ENCODE measurements at regions not wholly inside any gene's neighbourhood (a gene's known extent, or its start where the extent isn't known, plus 50 kb on each side); places are given as distances from the start of the nearest gene placed in this dataset.
"Not testable (repeated sequence)": the region's sequence is repeated elsewhere in the genome, so short reads cannot be mapped to it uniquely, and the experiment has no call there.

GRCh38 chr11:69950621-69951020 lies 127.5 kb upstream of the ANO1 start:
- TF ChIP-seq EZH2 (IDR thresholded peaks at IDR 0.05; ENCODE audit: borderline replicate concordance, low read depth, low read length, poor library complexity, severe bottlenecking) (no peak), CTCF (conservative IDR thresholded peaks at IDR 0.05; ENCODE audit: low read depth, low read length) (no peak)
- intact Hi-C loops (cut with micrococcal nuclease; ENCODE audit: unreplicated experiment), result loop anchor here (1.0 kb wide), 1 partner anchor 241 kb away; no protein-coding TSS in a partner anchor
- Histone ChIP-seq H3K27me3 (replicated peaks; ENCODE audit: insufficient read depth, low read depth, low read length, poor library complexity) (no peaks in the 10 kb centered on the region), H3K4me3 (ENCODE audit: low read depth, low read length, poor library complexity, severe bottlenecking) (no peak overlapping the region), H3K4me1 (ENCODE audit: insufficient read depth, low read length, poor library complexity, severe bottlenecking) (no peaks in the 10 kb centered on the region), H3K9me3 (ENCODE audit: low read depth, low read length, poor library complexity, severe bottlenecking) (peaks cover 7% of the 10 kb centered on the region), H3K27ac (ENCODE audit: low read depth, low read length, poor library complexity, severe bottlenecking) (no peak overlapping the region), H3K36me3 (ENCODE audit: insufficient read depth, low read length, poor library complexity, severe bottlenecking) (no peaks in the 10 kb centered on the region)
- no TSS peak for BruUV-seq (replicated peaks)
- DNase-seq (ENCODE audit: low spot score), result no peak
- POLR2A ChIA-PET (ENCODE audit: low non-redundant PET), result no interaction called here
- CTCF ChIA-PET, result no interaction called here

- no peak overlapping the region for H3K27ac ChIP-seq (ENCODE audit: low read depth, low read length, poor library complexity, severe bottlenecking)
- no peak for TF ChIP-seq CTCF (conservative IDR thresholded peaks at IDR 0.05; ENCODE audit: low read depth, low read length)
- TF ChIP-seq EZH2 (IDR thresholded peaks at IDR 0.05; ENCODE audit: borderline replicate concordance, low read depth, low read length, poor library complexity, severe bottlenecking), result no peak
- peaks cover 7% of the 10 kb centered on the region for H3K9me3 ChIP-seq (ENCODE audit: low read depth, low read length, poor library complexity, severe bottlenecking)
- H3K4me1 ChIP-seq (ENCODE audit: insufficient read depth, low read length, poor library complexity, severe bottlenecking), result no peaks in the 10 kb centered on the region
- no peaks in the 10 kb centered on the region for H3K27me3 ChIP-seq (replicated peaks; ENCODE audit: insufficient read depth, low read depth, low read length, poor library complexity)
- CTCF ChIA-PET, result no interaction called here
- DNase-seq (ENCODE audit: low spot score), result no peak
- H3K4me3 ChIP-seq (ENCODE audit: low read depth, low read length, poor library complexity, severe bottlenecking), result no peak overlapping the region
- POLR2A ChIA-PET (ENCODE audit: low non-redundant PET), result no interaction called here
- no peaks in the 10 kb centered on the region for H3K36me3 ChIP-seq (ENCODE audit: insufficient read depth, low read length, poor library complexity, severe bottlenecking)
- intact Hi-C loops (cut with micrococcal nuclease; ENCODE audit: unreplicated experiment), result no loop called here
- BruUV-seq (replicated peaks), result no TSS peak
These were observed 126.3 kb upstream of the ANO1 start for GRCh38 chr11:69951821-69952220.

- CTCF ChIA-PET; H3K4me1 ChIP-seq (ENCODE audit: insufficient read depth, low read length, poor library complexity, severe bottlenecking); H3K36me3 ChIP-seq (ENCODE audit: insufficient read depth, low read length, poor library complexity, severe bottlenecking); H3K27ac ChIP-seq (ENCODE audit: low read depth, low read length, poor library complexity, severe bottlenecking); BruUV-seq (replicated peaks); H3K9me3 ChIP-seq (ENCODE audit: low read depth, low read length, poor library complexity, severe bottlenecking); DNase-seq (ENCODE audit: low spot score); POLR2A ChIA-PET (ENCODE audit: low non-redundant PET); H3K27me3 ChIP-seq (replicated peaks; ENCODE audit: insufficient read depth, low read depth, low read length, poor library complexity); intact Hi-C loops (cut with micrococcal nuclease; ENCODE audit: unreplicated experiment); H3K4me3 ChIP-seq (ENCODE audit: low read depth, low read length, poor library complexity, severe bottlenecking): not testable (repeated sequence)
These were observed 125.7 kb upstream of the ANO1 start for GRCh38 chr11:69952229-69952975.

GRCh38 chr11:69953356-69953755 lies 124.8 kb upstream of the ANO1 start:
- Histone ChIP-seq H3K4me3 (ENCODE audit: low read depth, low read length, poor library complexity, severe bottlenecking) (no peak overlapping the region), H3K9me3 (ENCODE audit: low read depth, low read length, poor library complexity, severe bottlenecking) (peaks cover 7% of the 10 kb centered on the region), H3K27me3 (replicated peaks; ENCODE audit: insufficient read depth, low read depth, low read length, poor library complexity) (no peaks in the 10 kb centered on the region), H3K36me3 (ENCODE audit: insufficient read depth, low read length, poor library complexity, severe bottlenecking) (no peaks in the 10 kb centered on the region), H3K27ac (ENCODE audit: low read depth, low read length, poor library complexity, severe bottlenecking) (no peak overlapping the region), H3K4me1 (ENCODE audit: insufficient read depth, low read length, poor library complexity, severe bottlenecking) (no peaks in the 10 kb centered on the region)
- BruUV-seq (replicated peaks), result no TSS peak
- DNase-seq (ENCODE audit: low spot score), result no peak
- intact Hi-C loops (cut with micrococcal nuclease; ENCODE audit: unreplicated experiment), result no loop called here
- ChIA-PET POLR2A (ENCODE audit: low non-redundant PET) (no interaction called here), CTCF (no interaction called here)
- TF ChIP-seq CTCF (conservative IDR thresholded peaks at IDR 0.05; ENCODE audit: low read depth, low read length) (no peak), EZH2 (IDR thresholded peaks at IDR 0.05; ENCODE audit: borderline replicate concordance, low read depth, low read length, poor library complexity, severe bottlenecking) (no peak)

Data from A673 (cell line).